Posterior vena cava (tissue), 2 donors: ENCODE measurements at regions not wholly inside any gene's neighbourhood (a gene's known extent, or its start where the extent isn't known, plus 50 kb on each side); places are given as distances from the start of the nearest gene placed in this dataset.

Source experiments
- DNase-seq: peaks from one replicate; pipeline ENCODE4 v3.0.0-alpha.2; 2020; ENCODE audit warnings: low spot score
- intact Hi-C, 2 donors: fragments of 100-400 bp; cut with DNase I; formaldehyde crosslinking; loops; one replicate each; pipeline versions ENCODE4 v1.14.1 to v1.14.2; 2022 to 2023
- donor health status: DM: yes; HTN: yes; CAD: no.
- donor health status: DM: yes; HTN: yes; CAD: no.

- intact Hi-C loops: no loop called here
- DNase-seq: no peak
Measured at GRCh38 chr4:163582703-163583102, 88.2 kb downstream of the TMA16 start.

GRCh38 chr4:163587867-163588266, 93.4 kb downstream of the TMA16 start:
- intact Hi-C loops: no loop called here
- DNase-seq: no peak

- intact Hi-C loops: no loop called here
- DNase-seq: no peak
Measured at GRCh38 chr4:163588532-163588931, 94.0 kb downstream of the TMA16 start.

- DNase-seq: no peak
- intact Hi-C loops: no loop called here
Measured at GRCh38 chr4:163590103-163590502, 95.6 kb downstream of the TMA16 start.

- intact Hi-C loops: no loop called here
- DNase-seq: no peak
Measured at GRCh38 chr4:163590619-163591264, 96.3 kb downstream of the TMA16 start.

GRCh38 chr4:163591614-163592020, 97.1 kb downstream of the TMA16 start:
- no peak for DNase-seq
- intact Hi-C loops: no loop called here

- intact Hi-C loops: no loop called here
- DNase-seq: no peak
Measured at GRCh38 chr4:163592212-163592611, 97.7 kb downstream of the TMA16 start.

GRCh38 chr4:163595580-163595979, 101.1 kb downstream of the TMA16 start:
- no peak for DNase-seq
- intact Hi-C loops: no loop called here

GRCh38 chr4:163598028-163598427, 103.5 kb downstream of the TMA16 start:
- no peak for DNase-seq
- intact Hi-C loops: no loop called here

- intact Hi-C loops: no loop called here
Measured at GRCh38 chr4:163598489-163598888, 104.0 kb downstream of the TMA16 start.

GRCh38 chr4:163600727-163601126, 106.2 kb downstream of the TMA16 start:
- no peak for DNase-seq
- intact Hi-C loops: no loop called here

More at GRCh38 chr4:163598489-163598888, 104.0 kb downstream of the TMA16 start:
- no peak for DNase-seq

GRCh38 chr4:163603257-163603656, 108.8 kb downstream of the TMA16 start:
- intact Hi-C loops: no loop called here
- no peak for DNase-seq

- DNase-seq: no peak
- intact Hi-C loops: no loop called here
Measured at GRCh38 chr4:163606896-163607691, 112.6 kb downstream of the TMA16 start.

- no peak for DNase-seq
- intact Hi-C loops: no loop called here
Measured at GRCh38 chr4:163609019-163609418, 114.5 kb downstream of the TMA16 start.

- no peak for DNase-seq
- intact Hi-C loops: no loop called here
Measured at GRCh38 chr4:163610648-163611047, 116.2 kb downstream of the TMA16 start.

- intact Hi-C loops: no loop called here
- DNase-seq: no peak
Measured at GRCh38 chr4:163611182-163611581, 116.7 kb downstream of the TMA16 start.

- no peak for DNase-seq
- intact Hi-C loops: no loop called here
Measured at GRCh38 chr4:163611784-163612445, 117.4 kb downstream of the TMA16 start.

GRCh38 chr4:163612762-163613161, 118.3 kb downstream of the TMA16 start:
- DNase-seq: no peak
- intact Hi-C loops: no loop called here

GRCh38 chr4:163613383-163613782, 118.9 kb downstream of the TMA16 start:
- intact Hi-C loops: no loop called here
- no peak for DNase-seq

GRCh38 chr4:163614866-163615265, 120.4 kb downstream of the TMA16 start:
- intact Hi-C loops: no loop called here

GRCh38 chr4:163618845-163619244, 124.4 kb downstream of the TMA16 start:
- intact Hi-C loops: no loop called here
- no peak for DNase-seq

More at GRCh38 chr4:163614866-163615265, 120.4 kb downstream of the TMA16 start:
- DNase-seq: no peak
